ENCODE measurements at regions not wholly inside any gene's neighbourhood (a gene's known extent, or its start where the extent isn't known, plus 50 kb on each side); places are given as distances from the start of the nearest gene placed in this dataset.

- no peak overlapping the region for H3K4me3 Mint-ChIP-seq
- peaks cover 17% of the 10 kb centered on the region for H3K4me1 Mint-ChIP-seq (ENCODE audit: low read depth)
- no peaks in the 10 kb centered on the region for H3K9me3 Mint-ChIP-seq
- no peak for TF ChIP-seq CTCF (IDR thresholded peaks at IDR 0.05)
- H3K27ac Mint-ChIP-seq = no peak overlapping the region
- H3K27me3 Mint-ChIP-seq (ENCODE audit: insufficient read depth) = peaks cover 5% of the 10 kb centered on the region; the same call in 1 of the 2 replicates
- 0 out of 2 replicates have a peak, but pooled peaks cover 3% of the 10 kb centered on the region for H3K36me3 Mint-ChIP-seq (ENCODE audit: low read depth)
- DNase-seq = no peak
Measured at GRCh38 chr12:114982760-114983159, 298.8 kb upstream of the TBX3 start.

- TF ChIP-seq CTCF (IDR thresholded peaks at IDR 0.05) = no peak
- no peak overlapping the region for H3K27ac Mint-ChIP-seq
- H3K27me3 Mint-ChIP-seq (ENCODE audit: insufficient read depth) = peaks cover 1% of the 10 kb centered on the region; the same call in 1 of the 2 replicates
- 0 out of 2 replicates have a peak, but pooled peaks cover 3% of the 10 kb centered on the region for H3K36me3 Mint-ChIP-seq (ENCODE audit: low read depth)
- peaks cover 34% of the 10 kb centered on the region for H3K4me1 Mint-ChIP-seq (ENCODE audit: low read depth)
- H3K9me3 Mint-ChIP-seq = no peaks in the 10 kb centered on the region
- no peak overlapping the region for H3K4me3 Mint-ChIP-seq
- DNase-seq = no peak
Measured at GRCh38 chr12:114981036-114981435, 297.1 kb upstream of the TBX3 start.

GRCh38 chr12:114976959-114977358 is 293.0 kb upstream of the TBX3 start:
- peaks cover 1% of the 10 kb centered on the region; the same call in 1 of the 2 replicates for H3K27me3 Mint-ChIP-seq (ENCODE audit: insufficient read depth)
- H3K9me3 Mint-ChIP-seq = no peaks in the 10 kb centered on the region
- TF ChIP-seq CTCF (IDR thresholded peaks at IDR 0.05) = no peak
- H3K4me1 Mint-ChIP-seq (ENCODE audit: low read depth) = peaks cover 30% of the 10 kb centered on the region
- no peaks in the 10 kb centered on the region for H3K36me3 Mint-ChIP-seq (ENCODE audit: low read depth)
- no peak overlapping the region for H3K4me3 Mint-ChIP-seq
- H3K27ac Mint-ChIP-seq = peak overlapping the region; percentile 32; the same call in 1 of the 2 replicates
- DNase-seq = peak; percentile 41

- H3K27ac Mint-ChIP-seq = peak overlapping the region; percentile 32; the same call in 1 of the 2 replicates
- no peaks in the 10 kb centered on the region for H3K36me3 Mint-ChIP-seq (ENCODE audit: low read depth)
- DNase-seq = no peak
Measured at GRCh38 chr12:114976372-114976771, 292.4 kb upstream of the TBX3 start.

GRCh38 chr12:114975640-114976310 is 291.8 kb upstream of the TBX3 start:
- no peak for DNase-seq
- H3K27me3 Mint-ChIP-seq (ENCODE audit: insufficient read depth) = no peaks in the 10 kb centered on the region
- TF ChIP-seq CTCF (IDR thresholded peaks at IDR 0.05) = no peak
- no peak overlapping the region for H3K27ac Mint-ChIP-seq
- H3K36me3 Mint-ChIP-seq (ENCODE audit: low read depth) = no peaks in the 10 kb centered on the region
- H3K4me1 Mint-ChIP-seq (ENCODE audit: low read depth) = peaks cover 24% of the 10 kb centered on the region
- H3K4me3 Mint-ChIP-seq = no peak overlapping the region
- H3K9me3 Mint-ChIP-seq = no peaks in the 10 kb centered on the region

More at GRCh38 chr12:114976372-114976771, 292.4 kb upstream of the TBX3 start:
- Mint-ChIP-seq H3K27me3 (ENCODE audit: insufficient read depth) (peaks cover 1% of the 10 kb centered on the region; the same call in 1 of the 2 replicates), H3K4me1 (ENCODE audit: low read depth) (peaks cover 30% of the 10 kb centered on the region), H3K4me3 (no peak overlapping the region), H3K9me3 (no peaks in the 10 kb centered on the region)
- TF ChIP-seq CTCF (IDR thresholded peaks at IDR 0.05) = no peak
